Neural cell (in vitro differentiated cells): ENCODE measurements at regions not wholly inside any gene's neighbourhood (a gene's known extent, or its start where the extent isn't known, plus 50 kb on each side); places are given as distances from the start of the nearest gene placed in this dataset.

ENCODE experiments used
- EP300 ChIP-seq: fragments of 450-650 bp; conservative IDR thresholded peaks from 2 replicates; pipeline ENCODE4 v1.6.1; 2014; ENCODE audit warnings: antibody characterized with exemption, mild to moderate bottlenecking, moderate library complexity; ENCODE audit not compliant: poor library complexity, severe bottlenecking
- EZH2 ChIP-seq: fragments of 200-600, 300-800 bp; shearing (Covaris generic), sonication (generic); IDR thresholded peaks from 2 replicates; pipeline ENCODE4 v1.6.1; 2014; ENCODE audit warnings: antibody characterized with exemption, low read length, borderline replicate concordance, mild to moderate bottlenecking; ENCODE audit not compliant: insufficient read depth, poor library complexity, severe bottlenecking
- MXI1 ChIP-seq: fragments of 450-650 bp; conservative IDR thresholded peaks from 2 replicates; pipeline ENCODE4 v1.6.1; 2014; ENCODE audit warnings: antibody characterized with exemption, mild to moderate bottlenecking; ENCODE audit not compliant: poor library complexity, severe bottlenecking
- POLR2AphosphoS5 ChIP-seq: IDR thresholded peaks from 2 replicates; pipeline ENCODE4 v1.6.1; 2012
- RAD21 ChIP-seq: fragments of 450-650 bp; conservative IDR thresholded peaks from 2 replicates; pipeline ENCODE4 v1.6.1; 2014; ENCODE audit warnings: antibody characterized with exemption, mild to moderate bottlenecking, moderate library complexity
- TF ChIP-seq, protein P1 (sequence below): fragments of 450-650 bp; IDR thresholded peaks from 2 replicates; pipeline ENCODE4 v1.5.1; 2014; ENCODE audit warnings: antibody characterized with exemption, mild to moderate bottlenecking, moderate library complexity; ENCODE audit not compliant: poor library complexity, severe bottlenecking

DNA sequence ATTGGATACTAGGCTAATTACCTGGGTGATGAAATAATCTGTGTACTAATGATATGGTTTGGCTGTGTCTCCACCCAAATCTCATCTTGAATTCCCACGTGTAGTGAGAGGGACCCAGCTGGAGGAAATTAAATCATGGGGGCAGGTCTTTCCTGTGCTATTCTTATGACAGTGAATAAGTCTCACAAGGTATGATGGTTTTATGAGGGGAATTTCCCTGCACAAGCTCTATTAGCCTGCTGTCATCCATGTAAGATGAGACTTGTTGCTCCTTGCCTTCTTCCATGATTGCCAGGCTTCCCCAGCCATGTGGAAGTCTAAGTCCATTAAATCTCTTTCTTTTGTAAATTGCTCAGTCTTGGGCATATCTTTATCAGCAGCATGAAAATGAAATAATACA lies 394.1 kb upstream of the SYT4 start:
- TF ChIP-seq, protein P1, sequence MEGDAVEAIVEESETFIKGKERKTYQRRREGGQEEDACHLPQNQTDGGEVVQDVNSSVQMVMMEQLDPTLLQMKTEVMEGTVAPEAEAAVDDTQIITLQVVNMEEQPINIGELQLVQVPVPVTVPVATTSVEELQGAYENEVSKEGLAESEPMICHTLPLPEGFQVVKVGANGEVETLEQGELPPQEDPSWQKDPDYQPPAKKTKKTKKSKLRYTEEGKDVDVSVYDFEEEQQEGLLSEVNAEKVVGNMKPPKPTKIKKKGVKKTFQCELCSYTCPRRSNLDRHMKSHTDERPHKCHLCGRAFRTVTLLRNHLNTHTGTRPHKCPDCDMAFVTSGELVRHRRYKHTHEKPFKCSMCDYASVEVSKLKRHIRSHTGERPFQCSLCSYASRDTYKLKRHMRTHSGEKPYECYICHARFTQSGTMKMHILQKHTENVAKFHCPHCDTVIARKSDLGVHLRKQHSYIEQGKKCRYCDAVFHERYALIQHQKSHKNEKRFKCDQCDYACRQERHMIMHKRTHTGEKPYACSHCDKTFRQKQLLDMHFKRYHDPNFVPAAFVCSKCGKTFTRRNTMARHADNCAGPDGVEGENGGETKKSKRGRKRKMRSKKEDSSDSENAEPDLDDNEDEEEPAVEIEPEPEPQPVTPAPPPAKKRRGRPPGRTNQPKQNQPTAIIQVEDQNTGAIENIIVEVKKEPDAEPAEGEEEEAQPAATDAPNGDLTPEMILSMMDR: no peak
- TF ChIP-seq MXI1: no peak
- no peak for TF ChIP-seq EP300
- TF ChIP-seq RAD21: no peak
- no peak for TF ChIP-seq EZH2
- no peak for TF ChIP-seq POLR2AphosphoS5
